ENCODE measurements at regions not wholly inside any gene's neighbourhood (a gene's known extent, or its start where the extent isn't known, plus 50 kb on each side); places are given as distances from the start of the nearest gene placed in this dataset.

DNA sequence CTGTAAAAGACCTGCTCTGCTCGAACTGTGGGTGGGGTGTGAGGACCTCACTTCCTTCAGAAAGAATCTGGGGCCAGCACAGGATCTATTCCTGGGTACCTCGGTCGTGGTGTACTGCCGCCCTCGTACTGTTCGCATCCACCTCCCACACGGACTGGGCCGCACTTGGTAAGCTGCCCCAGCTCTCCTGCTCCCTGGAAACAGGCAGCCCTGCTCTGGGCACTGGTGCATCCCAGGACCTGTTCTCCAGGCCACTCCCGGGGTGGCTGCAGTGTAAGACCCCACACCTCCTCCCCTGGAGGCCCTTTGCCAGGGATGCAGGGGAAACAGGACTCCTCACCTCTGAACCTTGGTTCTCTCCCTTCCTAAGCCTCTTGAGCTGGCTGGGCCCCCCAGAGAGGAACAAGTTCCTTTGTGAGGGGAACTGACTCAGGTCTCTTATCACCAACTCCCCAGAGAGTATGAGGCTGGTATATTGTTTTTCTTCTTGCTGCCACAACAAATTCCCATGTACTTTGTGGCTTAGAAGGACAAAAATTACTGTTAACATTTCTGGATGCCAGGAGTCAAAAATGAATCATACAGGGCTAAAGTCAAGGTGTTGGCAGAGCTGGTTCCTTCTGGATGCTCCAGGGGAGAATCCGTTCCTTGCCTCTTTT, 276.5 kb downstream of the NUAK1 start:
- Mint-ChIP-seq H3K27ac (no peak overlapping the region), H3K4me1 (peaks cover 20% of the 10 kb centered on the region), H3K36me3 (ENCODE audit: low read depth) (no peaks in the 10 kb centered on the region), H3K9me3 (peaks cover 10% of the 10 kb centered on the region), H3K4me3 (no peak overlapping the region), H3K27me3 (ENCODE audit: low read depth, poor library complexity) (no peaks in the 10 kb centered on the region)
- no peak for DNase-seq
- TF ChIP-seq, protein P1, sequence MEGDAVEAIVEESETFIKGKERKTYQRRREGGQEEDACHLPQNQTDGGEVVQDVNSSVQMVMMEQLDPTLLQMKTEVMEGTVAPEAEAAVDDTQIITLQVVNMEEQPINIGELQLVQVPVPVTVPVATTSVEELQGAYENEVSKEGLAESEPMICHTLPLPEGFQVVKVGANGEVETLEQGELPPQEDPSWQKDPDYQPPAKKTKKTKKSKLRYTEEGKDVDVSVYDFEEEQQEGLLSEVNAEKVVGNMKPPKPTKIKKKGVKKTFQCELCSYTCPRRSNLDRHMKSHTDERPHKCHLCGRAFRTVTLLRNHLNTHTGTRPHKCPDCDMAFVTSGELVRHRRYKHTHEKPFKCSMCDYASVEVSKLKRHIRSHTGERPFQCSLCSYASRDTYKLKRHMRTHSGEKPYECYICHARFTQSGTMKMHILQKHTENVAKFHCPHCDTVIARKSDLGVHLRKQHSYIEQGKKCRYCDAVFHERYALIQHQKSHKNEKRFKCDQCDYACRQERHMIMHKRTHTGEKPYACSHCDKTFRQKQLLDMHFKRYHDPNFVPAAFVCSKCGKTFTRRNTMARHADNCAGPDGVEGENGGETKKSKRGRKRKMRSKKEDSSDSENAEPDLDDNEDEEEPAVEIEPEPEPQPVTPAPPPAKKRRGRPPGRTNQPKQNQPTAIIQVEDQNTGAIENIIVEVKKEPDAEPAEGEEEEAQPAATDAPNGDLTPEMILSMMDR (IDR thresholded peaks at IDR 0.05) = no peak

DNA sequence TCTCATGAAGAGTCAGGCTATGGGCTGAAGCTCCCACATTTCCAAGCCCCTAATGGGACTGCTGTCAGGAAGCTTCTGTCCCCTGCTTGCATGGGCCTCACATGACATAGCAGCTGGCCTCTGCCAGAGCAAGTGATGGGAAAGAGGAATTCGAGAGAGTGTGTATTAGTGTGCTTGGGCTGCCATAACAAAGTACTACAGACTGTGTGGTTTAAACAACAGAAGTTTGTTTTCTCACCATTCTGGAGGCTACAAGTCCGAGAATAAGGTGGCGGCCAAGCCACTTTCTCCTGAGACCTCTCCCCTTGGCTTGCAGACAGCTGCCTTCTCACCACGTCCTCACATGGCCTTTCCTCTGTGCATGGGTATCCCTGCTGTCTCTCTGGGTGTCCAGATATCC, 274.4 kb downstream of the NUAK1 start:
- TF ChIP-seq, protein P1 (IDR thresholded peaks at IDR 0.05) = no peak
- no peaks in the 10 kb centered on the region for H3K27me3 Mint-ChIP-seq (ENCODE audit: low read depth, poor library complexity)

DNA sequence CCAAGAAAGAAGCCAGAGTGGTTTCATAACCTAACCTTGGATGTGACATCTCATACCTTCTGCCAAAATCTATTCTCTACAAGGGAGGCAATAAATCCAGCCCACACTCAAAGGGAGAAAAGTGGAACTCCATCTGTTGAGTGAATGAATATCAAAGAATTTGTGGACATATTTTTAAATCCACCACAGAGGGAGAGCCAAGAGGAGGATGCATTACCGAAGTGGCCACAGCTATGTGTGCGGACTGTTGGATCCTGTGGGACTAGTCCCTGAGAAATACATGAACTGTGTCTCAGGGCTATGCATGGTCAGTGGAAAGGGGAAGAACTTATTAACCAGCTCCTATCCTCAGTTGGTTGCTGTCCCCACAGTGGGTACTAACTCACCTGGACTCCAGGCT, 273.9 kb downstream of the NUAK1 start:
- TF ChIP-seq, protein P1 (IDR thresholded peaks at IDR 0.05) = no peak
- no peak for DNase-seq
- Mint-ChIP-seq H3K27me3 (ENCODE audit: low read depth, poor library complexity) (no peaks in the 10 kb centered on the region), H3K36me3 (ENCODE audit: low read depth) (no peaks in the 10 kb centered on the region), H3K27ac (no peak overlapping the region), H3K4me1 (peaks cover 16% of the 10 kb centered on the region), H3K4me3 (no peak overlapping the region), H3K9me3 (peaks cover 11% of the 10 kb centered on the region)

More for the DNA sequence above, 274.4 kb downstream of the NUAK1 start:
- H3K9me3 Mint-ChIP-seq = peaks cover 11% of the 10 kb centered on the region
- no peak for DNase-seq
- H3K4me1 Mint-ChIP-seq = peaks cover 20% of the 10 kb centered on the region
- no peaks in the 10 kb centered on the region for H3K36me3 Mint-ChIP-seq (ENCODE audit: low read depth)
- H3K27ac Mint-ChIP-seq = no peak overlapping the region
- no peak overlapping the region for H3K4me3 Mint-ChIP-seq

DNA sequence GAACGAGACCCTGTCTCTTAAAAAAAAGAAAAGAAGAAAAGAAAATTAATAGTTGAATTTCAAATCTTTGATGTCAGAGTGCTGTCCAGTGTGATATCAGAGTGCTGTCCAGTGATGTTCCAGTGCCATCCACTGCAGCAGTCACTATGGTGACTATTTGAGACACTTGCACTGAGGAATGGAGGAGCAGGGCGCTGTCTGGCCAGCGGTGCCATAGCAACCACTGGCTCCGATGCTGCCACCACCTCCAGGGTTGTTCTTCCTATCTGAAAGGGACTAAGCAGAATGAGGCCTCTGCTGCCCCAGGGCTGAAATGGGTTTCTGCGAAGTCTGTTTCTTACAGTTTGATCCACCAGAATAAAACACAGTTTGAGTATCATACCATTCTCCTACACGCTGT, 272.9 kb downstream of the NUAK1 start:
- Mint-ChIP-seq H3K36me3 (ENCODE audit: low read depth) (no peaks in the 10 kb centered on the region), H3K27ac (no peak overlapping the region), H3K9me3 (peaks cover 13% of the 10 kb centered on the region), H3K4me1 (peaks cover 6% of the 10 kb centered on the region), H3K4me3 (no peak overlapping the region), H3K27me3 (ENCODE audit: low read depth, poor library complexity) (no peaks in the 10 kb centered on the region)
- TF ChIP-seq, protein P1 (IDR thresholded peaks at IDR 0.05) = no peak
- no peak for DNase-seq

DNA sequence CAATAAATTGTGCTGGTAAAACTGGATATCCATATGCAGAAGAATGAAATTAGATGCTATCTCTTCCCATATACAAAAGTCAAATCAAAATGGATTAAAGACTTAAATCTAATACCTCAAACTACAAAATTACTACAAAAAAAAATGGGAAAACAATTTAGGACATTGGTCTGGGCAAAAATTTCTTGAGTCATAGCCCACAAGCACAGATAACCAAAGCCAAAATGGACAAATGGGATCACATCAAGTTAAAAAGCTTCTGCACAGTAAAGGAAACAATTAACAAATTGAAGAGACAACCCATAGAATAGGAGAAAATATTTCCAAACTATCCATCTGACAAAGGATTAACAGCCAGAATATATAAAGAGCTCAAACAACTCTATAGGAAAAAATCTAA, 264.6 kb downstream of the NUAK1 start:
- TF ChIP-seq, protein P1 (IDR thresholded peaks at IDR 0.05) = no peak
- DNase-seq = no peak
- Mint-ChIP-seq H3K9me3 (peaks cover 6% of the 10 kb centered on the region), H3K4me1 (no peaks in the 10 kb centered on the region), H3K27me3 (ENCODE audit: low read depth, poor library complexity) (peaks cover 3% of the 10 kb centered on the region), H3K36me3 (ENCODE audit: low read depth) (no peaks in the 10 kb centered on the region), H3K27ac (no peak overlapping the region), H3K4me3 (no peak overlapping the region)

DNA sequence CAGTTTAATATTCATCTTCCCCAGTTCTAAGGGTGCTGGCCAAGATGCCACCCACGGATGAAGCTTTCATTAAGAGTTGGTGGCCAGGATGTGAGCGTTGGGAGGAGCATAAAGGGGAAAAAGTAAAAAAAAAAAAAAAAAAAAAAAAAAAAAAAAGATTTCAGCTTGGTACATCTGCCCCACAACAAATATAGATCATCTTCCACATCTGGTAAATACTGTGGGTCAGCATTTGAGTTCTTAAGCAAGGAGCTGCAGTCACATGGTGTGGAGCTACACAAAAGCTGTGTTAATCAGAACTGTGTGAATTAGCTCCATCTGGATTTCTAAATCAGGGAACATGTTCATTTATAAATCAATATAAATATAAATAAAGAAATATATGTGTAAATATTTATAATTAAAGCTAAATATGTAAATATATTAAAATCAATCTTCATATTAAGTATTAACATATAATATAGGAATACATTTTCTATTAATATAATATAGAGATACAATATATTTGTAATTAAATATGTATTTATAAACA, 262.3 kb downstream of the NUAK1 start:
- H3K4me1 Mint-ChIP-seq = peaks cover 4% of the 10 kb centered on the region
- no peak overlapping the region for H3K4me3 Mint-ChIP-seq
- peaks cover 8% of the 10 kb centered on the region for H3K27me3 Mint-ChIP-seq (ENCODE audit: low read depth, poor library complexity)
- no peak for DNase-seq
- H3K27ac Mint-ChIP-seq = no peak overlapping the region
- TF ChIP-seq, protein P1 (IDR thresholded peaks at IDR 0.05) = no peak
- no peaks in the 10 kb centered on the region for H3K9me3 Mint-ChIP-seq
- no peaks in the 10 kb centered on the region for H3K36me3 Mint-ChIP-seq (ENCODE audit: low read depth)
